GM18505 (cell line): ENCODE measurements at regions not wholly inside any gene's neighbourhood (a gene's known extent, or its start where the extent isn't known, plus 50 kb on each side); places are given as distances from the start of the nearest gene placed in this dataset.
A peak's percentile ranks its signal among the peaks of the same experiment; 100 is the strongest.

ENCODE experiments used
- ATAC-seq: cut with Tn5 transposase; IDR thresholded peaks from one replicate; pipeline ENCODE4 v1.9.1; 2021; ENCODE audit not compliant: unreplicated experiment
- POLR2A ChIP-seq: IDR thresholded peaks from 4 replicates; pipeline ENCODE4 v1.6.1; 2011; ENCODE audit warnings: borderline replicate concordance; ENCODE audit not compliant: insufficient read depth, insufficient read length; ENCODE audit errors: extremely low read depth

DNA sequence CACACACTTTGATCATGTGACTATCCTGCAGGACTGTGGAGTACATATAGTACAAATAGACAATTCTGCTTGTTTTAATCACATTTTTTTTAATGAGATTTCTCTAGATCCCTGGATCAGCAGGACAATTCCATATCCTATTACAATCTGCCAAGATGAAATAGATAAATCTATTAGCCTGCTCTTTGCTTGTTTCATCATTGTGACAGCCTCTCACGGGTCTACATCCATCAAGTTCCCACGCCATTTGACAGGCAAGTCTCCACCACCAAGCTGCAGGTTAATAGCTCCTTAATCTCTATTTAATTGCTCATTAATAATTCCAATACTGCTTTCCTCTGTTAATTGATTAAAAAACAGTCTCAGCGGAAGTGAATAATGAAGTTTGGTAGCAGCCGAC lies 671.5 kb downstream of the CCSER2 start:
- no peak for ATAC-seq
- TF ChIP-seq POLR2A: no peak

DNA sequence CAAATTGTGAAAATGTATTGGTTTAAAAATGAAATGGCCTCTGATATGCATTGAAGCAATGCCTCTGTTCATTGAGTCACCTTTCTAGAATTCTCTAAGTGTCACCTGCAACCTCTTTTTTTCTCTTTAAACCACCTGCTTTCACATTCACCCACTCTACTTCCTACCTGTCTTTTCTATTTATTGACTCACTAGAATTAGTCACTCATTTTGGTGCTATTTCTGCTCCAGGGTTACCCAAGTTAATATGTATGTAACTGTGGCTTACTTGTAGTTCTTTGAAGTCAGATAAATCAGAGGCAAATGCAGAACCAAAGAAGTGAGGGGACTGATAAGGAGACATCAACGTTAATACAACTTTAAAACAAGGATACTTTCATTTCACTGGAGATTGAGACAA lies 674.7 kb downstream of the CCSER2 start:
- ATAC-seq: no peak

DNA sequence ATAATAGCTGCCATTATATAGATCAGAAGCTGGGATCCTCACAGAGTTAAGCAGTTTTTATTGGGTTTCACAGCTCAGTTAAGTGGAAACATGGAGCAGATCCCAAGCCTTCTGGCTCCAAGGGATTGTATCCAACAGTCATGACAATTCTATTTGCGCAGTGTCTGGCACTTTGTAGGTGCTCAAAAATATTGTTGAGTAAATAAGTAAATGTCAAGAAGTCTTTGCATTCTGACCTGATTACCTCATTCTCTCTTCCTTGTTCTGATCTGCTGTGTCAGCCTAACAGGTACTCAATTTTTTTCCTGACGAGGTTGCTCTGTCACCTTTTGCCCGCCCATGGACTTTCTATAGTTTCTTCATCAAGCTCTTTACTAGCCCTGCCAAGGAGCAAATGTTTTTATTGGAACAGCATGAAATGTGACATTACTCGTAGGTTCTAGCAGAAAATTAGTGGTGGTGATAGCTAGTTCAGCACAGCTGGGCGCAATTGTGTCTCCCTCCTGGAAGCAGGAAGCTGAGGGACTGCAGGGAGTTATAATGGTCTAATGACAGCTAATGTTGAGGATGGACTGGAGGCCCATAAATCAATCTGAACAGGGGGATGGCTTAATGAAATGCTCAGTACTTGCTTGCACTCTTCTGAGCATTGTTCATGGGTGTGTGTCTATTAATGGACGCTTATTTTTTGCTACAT lies 680.2 kb downstream of the CCSER2 start:
- no peak for TF ChIP-seq POLR2A
- no peak for ATAC-seq

More for the DNA sequence above, 674.7 kb downstream of the CCSER2 start:
- TF ChIP-seq POLR2A: no peak

DNA sequence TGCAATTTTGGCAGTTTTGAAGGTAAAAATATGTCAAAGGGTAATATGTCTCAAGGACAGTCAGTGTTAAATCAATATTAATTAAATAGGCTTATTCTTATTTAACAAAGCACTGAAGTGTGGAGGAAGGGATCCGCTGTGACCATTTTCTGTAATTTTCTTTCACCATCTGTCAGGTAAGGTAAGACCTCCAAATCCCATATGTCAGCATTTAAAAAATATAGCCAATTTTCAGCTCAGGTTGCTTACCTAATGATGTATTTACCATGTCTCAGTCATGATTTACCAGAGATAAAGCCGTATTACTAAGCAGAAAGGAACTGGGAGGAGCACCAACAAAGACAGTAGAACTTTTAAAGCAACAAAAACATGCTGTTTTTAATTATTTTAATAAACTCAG lies 683.9 kb downstream of the CCSER2 start:
- TF ChIP-seq POLR2A: no peak

GRCh38 chr10:85026878-85027467 lies 698.6 kb downstream of the CCSER2 start:
- ATAC-seq: no peak
- no peak for TF ChIP-seq POLR2A

More for the DNA sequence above, 683.9 kb downstream of the CCSER2 start:
- no peak for ATAC-seq

DNA sequence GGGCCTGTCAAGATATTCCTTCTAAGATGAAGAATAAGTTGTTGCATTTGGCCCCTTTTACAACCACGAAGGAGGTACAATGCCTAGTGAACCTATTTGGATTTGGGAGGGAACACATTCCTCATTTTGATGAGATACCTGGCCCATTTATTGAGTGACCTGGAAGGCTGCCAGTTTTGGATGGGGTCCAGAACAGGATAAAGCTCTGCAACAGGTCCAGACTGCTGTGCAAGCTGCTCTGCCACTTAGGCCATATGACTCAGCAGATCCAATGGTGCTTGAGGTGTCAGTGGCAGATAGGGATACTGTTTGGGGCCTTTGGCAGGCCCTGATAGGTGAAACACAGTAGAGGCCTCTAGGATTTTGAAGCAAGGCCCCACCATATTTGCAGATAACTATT lies 704.6 kb downstream of the CCSER2 start:
- no peak for TF ChIP-seq POLR2A
- ATAC-seq: no peak

GRCh38 chr10:85036661-85037060 lies 708.3 kb downstream of the CCSER2 start:
- no peak for TF ChIP-seq POLR2A
- ATAC-seq: no peak

- no peak for TF ChIP-seq POLR2A
- no peak for ATAC-seq
These were observed 710.9 kb downstream of the CCSER2 start for GRCh38 chr10:85039311-85039710.

DNA sequence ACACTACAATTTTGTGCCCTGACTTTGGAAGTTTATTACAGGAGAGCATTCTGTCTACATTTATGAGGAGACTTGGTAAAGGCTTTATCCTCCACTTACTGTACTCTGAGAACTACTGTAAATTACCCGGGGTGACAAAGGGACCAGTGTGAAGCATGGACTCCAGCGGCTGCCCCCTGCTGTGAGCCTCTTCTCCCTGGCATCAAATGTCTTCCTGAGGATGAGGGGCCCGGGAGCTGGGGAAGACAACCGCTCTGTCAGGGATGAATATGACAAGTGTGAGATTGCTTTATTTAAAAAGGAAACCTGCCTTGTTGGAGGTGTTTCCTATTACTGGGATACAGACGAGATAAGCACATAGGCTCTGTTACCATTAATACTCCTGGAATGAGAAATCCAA lies 714.8 kb downstream of the CCSER2 start:
- no peak for ATAC-seq
- TF ChIP-seq POLR2A: no peak

DNA sequence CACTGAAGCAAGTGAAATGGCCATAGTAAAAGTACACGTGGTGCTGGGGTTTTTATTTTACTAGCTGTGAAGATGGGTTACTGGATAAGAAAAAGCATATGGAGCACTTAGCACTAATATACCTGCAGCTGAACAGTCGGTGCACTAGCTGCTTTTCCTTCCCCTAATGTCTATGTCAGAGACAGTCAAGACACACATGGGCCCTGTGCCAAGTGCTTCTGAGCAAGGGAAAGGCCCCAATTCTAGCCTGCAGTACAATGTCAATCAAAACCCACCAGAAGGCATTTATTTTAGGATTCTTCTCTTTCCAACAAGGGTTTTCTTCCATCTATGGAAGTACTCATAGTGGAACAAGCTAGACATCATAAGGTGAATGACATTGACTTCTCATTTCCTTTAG lies 716.7 kb downstream of the CCSER2 start:
- no peak for TF ChIP-seq POLR2A
- ATAC-seq: no peak

DNA sequence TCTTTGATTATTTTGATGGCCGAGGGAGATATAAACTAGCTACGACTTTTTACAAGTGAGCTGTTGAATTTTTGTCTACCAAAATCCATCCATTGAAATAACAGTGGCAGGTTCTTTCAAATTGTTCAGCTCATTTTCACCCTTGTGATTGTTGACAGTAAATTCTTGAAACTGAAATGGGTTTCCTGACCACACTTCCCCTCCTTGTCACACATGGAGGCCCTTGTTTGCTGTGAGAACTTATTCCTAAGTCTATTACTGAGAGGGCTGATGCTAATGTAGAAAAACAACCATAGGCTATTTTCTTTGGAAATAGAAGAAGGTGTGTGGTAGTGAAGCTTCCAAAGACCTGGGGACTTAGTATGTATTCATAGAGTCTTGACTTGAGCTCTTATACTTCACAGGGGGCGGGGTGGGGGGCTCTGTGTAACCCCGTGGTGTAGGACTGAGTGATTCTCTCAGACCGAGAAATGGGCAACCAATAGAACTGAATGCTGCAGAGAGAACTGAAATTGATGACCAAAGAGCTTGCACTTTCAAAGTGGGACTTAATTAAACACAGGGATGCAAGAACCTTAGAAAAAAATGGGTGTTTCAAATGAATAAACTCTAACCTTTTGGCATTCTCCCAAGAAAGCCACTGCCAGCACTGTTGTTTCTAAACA lies 718.9 kb downstream of the CCSER2 start:
- peak; percentile 62 for ATAC-seq
- no peak for TF ChIP-seq POLR2A

GRCh38 chr10:85047979-85048378 lies 719.6 kb downstream of the CCSER2 start:
- no peak for ATAC-seq
- TF ChIP-seq POLR2A: no peak

GRCh38 chr10:85048644-85049043 lies 720.3 kb downstream of the CCSER2 start:
- TF ChIP-seq POLR2A: no peak
- ATAC-seq: no peak

DNA sequence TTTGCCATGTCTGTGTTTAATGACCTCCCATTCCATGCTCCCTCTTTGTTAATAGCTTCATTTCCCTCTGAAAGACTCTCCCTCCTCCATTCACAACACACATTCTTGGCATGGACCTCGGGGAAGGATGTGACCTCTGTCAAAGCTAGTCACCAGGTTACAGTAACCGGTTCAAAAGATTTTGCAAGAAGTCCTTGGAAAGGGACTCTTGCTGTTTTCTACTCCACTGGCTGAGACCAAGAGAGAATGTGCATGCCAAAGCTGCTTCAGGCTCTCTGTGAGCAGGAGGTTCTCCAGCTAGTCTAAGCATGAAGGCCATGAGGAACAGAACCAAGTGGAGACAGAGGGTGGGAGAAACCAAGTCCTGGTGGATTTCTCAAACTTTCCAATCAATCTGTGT lies 732.6 kb downstream of the CCSER2 start:
- no peak for TF ChIP-seq POLR2A
- ATAC-seq: no peak

DNA sequence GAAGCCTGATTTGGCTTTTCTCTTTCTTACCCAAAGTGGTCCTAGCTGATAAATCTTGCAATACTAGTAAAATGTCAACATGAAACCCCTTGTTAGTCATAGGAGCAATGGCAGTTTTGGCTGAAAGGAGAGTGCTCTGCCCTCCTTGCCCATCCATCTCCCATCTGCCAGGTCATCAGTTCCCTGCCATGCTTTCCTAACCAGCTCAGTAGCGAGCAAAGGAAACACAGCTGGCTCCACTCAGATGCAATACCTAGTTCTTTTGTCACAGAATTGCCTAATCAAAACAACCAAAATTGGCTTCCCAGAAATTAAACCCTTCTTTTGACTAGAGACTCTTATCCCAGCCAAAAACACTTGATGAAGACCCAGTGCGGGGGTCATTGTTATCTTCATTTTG lies 733.0 kb downstream of the CCSER2 start:
- no peak for ATAC-seq
- TF ChIP-seq POLR2A: no peak

GRCh38 chr10:85067955-85068354 lies 739.6 kb downstream of the CCSER2 start:
- TF ChIP-seq POLR2A: no peak
- no peak for ATAC-seq
